NCI-H345 (cell line): ENCODE measurements at regions not wholly inside any gene's neighbourhood (a gene's known extent, or its start where the extent isn't known, plus 50 kb on each side); places are given as distances from the start of the nearest gene placed in this dataset.

Experiments used
- DNase-seq: peaks from one replicate; lab custom pipeline; 2025; lab: John Stamatoyannopoulos, UW

DNA sequence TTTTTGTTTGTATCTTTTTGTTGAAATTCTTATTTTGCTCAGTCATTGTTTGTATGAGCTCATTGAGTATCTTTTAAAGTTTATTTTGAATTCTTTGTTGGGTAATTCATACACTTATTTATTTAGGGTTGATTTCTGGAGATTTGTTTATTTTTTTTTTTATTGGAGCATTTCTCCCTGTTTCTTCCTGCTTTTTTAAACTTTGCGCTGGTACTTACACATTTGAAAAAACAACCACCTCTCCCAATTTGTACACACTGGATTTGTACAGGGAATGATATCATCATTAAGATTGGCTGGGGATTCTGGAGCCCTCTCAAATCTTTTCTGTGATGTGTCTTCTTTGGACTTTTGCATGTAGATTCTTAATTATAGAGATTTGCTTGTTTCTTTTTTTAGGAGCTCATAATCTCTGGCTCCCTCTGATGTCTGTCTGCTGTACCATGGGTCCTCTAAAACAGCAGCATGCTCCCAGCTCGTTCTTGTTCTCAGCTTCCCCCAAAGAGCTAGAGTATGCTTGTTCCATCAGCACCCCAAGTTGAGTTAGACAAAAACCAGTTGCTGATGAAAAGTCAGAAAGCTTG, 310.7 kb downstream of the DUSP10 start:
- DNase-seq, result no peak

DNA sequence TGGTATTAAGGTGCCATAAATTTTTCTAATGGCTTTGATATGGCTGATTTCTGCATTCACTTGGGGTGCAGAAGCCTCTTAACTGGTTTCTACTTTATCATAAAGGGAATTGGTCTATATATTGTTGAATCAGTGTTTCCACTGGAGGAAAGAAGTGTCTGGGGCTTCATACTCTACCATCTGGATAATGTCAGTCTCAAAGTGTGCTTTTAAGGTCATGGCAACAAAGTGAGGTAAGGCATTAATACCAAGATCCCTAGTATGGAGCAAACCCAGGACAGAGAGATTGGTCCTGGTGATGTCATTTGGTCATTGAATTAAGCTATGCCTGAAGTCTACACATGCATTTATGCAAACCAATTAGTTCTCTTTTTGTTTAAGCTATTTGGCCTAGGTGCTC, 309.9 kb downstream of the DUSP10 start:
- no peak for DNase-seq

DNA sequence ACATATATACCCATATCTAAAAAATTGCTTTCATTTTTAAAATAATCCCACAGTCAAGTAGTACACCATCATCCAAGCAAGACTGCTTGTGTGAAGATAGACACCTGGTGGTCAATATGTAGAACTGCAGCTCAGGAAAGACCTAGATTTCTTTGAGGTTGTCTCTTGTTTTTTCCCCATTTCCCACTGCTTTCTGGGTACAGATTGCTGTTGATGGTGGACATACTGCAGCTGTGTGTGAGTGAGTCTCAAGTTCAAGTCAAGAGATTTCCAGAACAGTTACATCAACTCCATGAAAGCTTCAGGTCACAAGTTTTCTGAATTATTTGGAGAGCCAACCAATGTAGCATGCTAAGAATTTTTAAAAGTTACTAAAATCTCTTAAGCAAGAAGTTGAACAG, 306.4 kb downstream of the DUSP10 start:
- peak; percentile 41 for DNase-seq

DNA sequence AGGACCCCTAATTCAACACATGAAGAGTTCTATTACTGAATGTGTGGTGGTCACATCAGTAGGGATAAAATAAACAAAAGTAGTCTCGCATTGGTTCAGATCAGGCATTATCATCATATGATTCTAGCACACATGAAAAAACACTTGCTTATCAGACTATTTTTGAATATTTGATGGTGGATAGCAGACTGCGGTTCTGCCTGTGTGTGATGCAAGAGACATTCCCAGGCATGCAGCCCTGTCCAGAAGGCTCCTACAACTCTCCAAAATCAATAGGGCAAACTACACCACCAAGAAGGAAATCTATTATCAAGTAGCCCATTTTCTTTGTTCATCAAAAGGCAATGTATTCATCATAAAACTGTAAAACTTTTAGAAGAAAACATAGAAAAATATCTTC, 304.7 kb downstream of the DUSP10 start:
- no peak for DNase-seq

DNA sequence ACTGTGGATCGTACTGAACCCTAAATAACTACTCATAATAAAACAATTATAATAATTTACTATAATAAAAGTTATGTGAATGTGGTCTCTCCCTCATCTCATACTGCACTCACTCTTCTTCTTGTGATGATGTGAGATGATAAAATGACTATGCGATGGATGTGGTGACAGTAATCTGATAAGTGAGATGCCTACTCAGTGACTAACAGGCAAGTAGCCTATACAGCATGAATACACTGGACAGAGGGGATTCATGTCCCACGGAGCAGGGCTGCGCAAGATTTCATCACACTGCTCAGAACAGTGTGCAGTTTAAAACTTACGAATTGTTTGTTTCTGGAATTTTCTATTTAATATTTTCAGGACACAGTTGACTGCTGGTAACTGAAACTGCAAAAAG, 304.0 kb downstream of the DUSP10 start:
- no peak for DNase-seq

DNA sequence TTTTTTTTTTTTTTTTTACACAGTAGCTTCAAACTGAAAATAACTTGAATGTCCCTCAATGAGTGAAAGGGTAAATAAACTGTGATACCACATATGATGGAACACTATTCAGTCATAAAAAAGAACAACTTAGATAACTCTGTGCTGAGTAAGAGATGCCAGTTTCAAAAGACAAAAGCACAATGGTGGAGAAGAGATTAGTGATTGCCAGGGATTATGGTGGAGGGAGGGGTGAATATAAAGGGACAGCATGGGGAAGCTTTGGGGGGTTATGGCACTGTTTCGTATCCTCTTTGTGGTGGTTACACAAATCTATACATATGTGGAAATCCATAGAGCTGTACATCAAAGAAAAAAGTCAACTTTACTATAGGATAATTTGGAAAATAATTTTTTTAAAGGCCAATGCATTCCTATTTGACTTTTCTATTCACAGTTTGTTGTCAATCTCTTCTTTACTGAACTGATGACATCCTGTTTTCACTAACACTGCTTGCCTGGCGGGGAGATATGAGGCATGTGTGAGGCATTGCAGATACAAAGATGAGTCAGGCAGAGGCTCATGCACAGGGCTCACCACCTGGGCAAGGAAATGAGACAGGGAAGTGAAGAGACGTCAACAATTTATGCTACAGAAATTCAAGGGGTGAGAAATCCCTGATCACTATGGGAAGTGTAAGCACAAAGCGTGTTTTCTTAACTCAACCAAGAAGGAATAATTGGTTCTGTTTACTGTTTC, 302.7 kb downstream of the DUSP10 start:
- DNase-seq, result no peak

DNA sequence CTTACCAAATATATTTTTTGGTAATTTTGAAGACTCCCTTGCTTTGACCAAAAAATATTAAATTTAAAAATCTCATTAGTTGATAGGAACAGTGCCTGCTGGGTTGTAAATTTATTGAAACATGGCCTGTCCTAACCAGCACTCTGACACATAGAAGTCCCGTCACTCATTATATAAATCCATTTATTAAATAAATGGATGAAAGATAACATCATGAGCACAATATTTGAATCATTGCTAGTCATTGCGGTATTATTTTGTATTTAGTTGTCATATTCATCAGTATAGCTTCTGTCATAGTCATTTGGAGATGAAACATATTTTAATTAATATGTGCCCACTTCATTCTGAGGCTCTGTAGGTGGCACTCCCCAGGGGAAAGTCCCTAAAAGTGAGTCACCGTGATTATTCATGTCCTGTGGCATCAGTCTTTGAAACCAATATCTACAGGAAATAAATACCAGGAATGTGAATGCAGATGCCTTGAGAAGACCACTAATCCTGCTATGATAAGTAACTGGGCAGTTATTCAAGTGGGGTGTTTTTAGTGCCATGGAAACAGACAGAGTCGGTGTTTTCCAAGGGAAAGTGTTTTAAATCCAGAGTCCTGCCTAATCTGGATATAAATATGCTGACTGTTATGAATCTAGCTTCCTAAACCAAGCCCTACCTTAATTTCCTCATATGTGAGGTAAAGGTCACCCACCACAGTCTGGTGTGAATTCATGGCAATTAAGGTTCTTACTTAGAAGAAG, 302.0 kb downstream of the DUSP10 start:
- DNase-seq, result no peak

DNA sequence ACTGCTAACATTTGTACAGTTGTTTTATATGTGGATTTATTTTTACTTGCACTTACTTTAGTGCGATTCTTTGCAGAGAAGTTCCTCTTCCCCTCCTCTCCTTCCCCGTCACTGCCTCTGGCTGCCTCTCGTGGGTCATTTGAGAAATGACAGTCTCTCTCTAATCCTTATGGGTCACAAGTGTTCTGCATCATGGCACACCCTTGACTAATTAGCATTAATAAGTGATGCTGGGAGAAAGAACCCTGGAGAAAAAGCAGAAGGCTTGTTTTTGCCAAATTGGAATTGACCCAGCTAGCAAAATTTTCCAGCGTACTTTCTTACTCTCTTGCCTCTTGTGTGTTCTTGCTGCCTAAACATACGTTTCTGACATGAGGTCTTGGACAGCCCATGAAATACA, 301.2 kb downstream of the DUSP10 start:
- DNase-seq, result no peak

DNA sequence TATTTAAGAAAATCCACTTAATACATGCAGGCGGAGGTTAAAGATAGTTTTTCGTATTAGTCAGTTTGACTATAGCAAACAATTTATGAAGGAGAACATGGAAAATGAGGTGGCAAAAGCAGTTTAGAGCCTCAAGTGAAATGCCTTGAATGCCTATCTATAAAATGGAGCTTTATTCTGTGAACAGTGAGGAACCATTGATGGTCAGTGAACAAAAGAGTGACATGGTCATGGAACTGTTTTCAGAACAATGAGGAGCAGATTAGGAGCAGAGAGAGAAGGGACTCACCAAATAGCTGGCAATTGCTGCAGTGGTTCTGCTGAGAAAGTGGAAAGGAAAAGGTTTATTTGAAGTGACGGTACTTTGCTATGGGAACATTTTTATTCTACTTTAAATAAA, 299.8 kb downstream of the DUSP10 start:
- DNase-seq, result no peak

DNA sequence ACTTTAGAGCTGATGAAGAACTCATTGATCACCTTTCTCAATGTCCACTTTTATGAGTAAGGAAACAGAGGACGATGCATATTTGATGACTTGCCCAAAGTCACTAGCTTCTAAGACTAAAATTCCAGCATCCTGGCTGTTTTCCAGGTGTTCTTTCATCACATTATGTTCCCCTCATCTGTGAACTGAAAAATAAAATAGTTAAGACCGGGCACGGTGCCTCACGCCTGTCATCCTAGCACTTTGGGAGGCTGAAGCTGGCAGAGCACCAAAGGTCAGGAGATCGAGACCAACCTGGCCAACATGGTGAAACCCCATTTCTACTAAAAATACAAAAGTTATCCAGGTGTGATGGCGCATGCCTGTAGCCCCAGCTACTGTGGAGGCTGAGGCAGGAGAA, 297.5 kb downstream of the DUSP10 start:
- DNase-seq, result no peak

DNA sequence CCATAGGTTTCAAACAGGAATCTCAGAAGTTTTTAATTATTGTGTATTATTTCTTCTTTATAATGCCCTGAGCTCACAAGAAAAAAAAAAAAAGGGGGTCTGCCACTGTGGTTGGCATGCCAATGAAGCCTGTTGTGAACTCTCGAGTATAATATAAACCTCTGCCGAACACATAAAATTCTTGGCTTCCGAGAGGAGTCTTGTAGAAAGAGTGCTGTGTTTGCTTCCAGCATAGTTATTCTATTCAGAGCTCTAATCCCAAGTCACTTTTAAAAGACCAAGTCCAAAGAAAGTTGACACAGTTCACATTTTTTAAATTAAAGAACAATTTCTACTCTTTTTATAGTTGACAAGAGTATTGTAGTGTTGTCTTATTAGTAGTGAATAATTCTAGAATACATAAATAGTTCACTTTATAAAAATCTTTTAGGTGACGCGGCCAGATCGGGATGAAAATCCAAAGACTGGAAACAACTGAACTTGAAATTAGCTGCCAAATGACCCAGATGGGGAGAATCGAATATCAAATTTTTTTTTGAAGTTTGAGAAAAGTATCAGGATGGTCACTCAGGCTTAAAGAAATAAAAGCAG, 293.2 kb downstream of the DUSP10 start:
- no peak for DNase-seq

DNA sequence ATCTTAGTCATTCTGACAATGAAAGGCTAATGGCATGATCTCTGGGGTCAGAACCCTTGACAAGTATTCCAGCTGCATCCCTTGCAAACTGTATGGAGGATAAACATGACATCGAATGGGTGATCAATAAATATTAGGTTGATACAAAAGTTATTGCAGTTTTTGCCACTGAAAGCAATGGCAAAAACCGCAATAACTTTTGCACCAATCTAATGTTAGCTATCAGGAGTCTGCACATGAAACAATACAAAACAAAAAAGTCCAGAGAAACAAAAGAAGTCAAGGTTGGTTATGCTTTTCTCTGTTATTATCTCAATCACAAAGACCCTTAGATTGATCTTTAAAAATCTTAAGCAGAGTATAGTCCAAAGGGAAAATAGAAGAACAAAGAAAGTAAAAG, 292.7 kb downstream of the DUSP10 start:
- DNase-seq, result no peak

DNA sequence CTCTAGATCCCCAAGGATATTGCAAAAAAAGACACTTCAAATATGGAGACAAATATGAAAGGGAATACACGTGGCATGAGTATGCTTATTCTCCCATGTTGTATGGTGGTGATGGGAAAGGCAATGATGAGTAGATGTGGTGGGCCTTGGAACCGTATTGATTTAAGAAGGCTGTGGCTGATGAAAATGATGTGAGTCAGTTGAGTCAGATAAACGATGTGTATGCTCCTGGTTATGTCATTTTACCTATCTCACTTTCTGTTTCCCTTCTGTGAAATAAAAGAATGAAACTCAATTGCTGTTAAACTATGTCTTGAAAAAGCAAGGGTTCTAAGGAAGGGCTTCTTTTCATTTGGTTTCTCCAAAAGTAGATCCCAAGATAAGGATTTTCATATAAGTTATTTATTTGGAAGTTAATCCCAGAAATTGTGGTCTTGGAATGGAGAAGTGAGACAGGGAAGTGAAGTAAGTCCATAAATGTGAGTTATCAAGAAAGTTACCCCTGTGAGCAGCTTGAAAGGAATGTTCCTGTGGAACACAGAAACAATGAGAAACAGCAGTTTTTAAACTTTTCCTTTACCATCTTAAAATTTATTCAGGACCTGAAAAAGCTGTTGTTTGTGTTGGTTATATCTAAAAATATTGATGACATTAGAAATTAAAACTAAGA, 292.0 kb downstream of the DUSP10 start:
- DNase-seq, result no peak

DNA sequence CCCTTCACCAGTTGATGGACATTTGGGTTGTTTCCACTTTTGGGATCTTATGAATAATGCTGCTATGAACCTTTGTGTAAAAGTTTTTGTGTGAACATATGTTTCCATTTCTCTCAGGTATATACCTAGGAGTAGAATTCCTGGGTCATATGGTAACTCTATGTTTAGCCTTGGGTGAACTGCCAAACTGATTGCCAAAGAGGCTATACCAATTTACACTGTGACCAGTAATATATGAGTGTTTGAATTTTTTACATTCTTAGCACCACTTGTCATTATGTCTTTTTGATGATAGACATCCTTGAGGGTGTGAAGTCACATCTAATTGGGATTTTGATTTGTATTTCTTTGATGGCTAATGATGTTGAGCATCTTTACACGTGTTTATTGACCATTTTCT, 290.1 kb downstream of the DUSP10 start:
- no peak for DNase-seq

DNA sequence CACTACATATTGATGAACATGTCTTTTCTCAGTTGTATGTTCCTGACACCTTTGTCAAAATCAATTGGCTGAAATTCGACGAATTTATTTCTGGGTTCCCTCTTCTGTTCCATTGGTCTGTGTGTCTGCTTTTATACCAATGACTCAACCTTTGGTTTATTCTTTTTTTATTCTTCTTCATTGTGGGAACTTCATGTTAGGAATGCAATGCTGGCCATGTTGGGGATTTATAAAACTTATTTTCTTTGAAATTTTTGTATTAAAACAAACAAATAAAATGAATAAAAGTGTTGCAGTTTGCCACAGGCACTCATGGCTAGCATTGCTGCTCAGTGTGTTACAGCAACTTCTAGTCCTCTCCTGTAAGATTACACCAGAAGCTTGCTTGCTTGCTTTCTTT, 287.8 kb downstream of the DUSP10 start:
- no peak for DNase-seq

DNA sequence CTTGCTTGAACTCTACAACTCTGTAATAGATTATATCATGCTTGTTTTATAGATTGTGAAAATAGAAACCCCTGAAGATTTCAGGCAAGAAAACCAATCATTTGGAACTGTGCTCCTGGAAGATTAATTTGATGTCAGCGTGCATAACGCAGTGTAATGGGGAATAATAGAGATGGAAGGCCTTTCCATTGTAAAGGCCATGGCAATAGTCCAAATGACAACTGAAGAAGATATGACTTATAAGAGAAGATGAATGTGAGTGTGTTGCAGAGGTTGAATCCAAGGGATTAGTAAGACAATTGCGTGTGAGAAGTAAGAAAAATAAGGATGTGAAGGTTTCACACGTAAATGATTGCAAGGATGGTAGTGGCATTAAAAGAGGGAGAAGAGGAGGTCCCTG, 285.0 kb downstream of the DUSP10 start:
- no peak for DNase-seq

DNA sequence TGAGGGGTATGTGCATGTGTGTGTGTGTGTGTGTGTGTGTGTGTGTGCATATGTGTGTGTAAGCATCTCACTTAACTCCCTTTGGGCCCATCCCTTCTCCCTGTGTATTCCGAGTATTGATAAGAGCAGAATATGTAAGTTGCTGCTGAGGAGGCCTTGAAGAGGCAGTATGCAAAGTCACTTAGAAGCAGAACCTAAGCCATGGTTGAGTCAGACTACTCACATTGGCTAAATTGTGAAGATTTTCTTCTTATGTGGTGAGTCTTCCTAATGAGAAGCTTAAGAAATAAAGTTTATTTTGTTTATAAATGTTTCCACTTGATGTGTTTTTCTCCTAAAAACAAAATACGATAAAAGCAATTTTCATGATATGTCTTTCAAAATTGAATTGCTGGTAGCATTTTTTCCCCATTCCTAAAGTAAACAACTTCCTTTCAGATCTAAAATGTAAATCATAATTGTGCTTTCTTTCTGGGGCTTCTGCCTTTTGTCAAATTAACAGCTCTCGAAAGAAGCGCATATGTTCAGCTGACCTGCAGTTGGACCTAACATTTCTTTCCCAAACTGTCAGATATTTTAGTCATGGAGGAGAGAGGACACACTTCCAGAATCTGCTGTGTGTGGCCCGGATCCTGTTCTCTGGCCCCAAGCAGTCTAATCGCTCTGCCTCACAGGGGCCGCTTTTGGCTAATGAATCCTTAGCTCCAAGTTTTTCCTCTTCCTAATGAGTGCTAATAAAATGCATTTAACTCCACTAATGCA, 284.0 kb downstream of the DUSP10 start:
- DNase-seq, result no peak

DNA sequence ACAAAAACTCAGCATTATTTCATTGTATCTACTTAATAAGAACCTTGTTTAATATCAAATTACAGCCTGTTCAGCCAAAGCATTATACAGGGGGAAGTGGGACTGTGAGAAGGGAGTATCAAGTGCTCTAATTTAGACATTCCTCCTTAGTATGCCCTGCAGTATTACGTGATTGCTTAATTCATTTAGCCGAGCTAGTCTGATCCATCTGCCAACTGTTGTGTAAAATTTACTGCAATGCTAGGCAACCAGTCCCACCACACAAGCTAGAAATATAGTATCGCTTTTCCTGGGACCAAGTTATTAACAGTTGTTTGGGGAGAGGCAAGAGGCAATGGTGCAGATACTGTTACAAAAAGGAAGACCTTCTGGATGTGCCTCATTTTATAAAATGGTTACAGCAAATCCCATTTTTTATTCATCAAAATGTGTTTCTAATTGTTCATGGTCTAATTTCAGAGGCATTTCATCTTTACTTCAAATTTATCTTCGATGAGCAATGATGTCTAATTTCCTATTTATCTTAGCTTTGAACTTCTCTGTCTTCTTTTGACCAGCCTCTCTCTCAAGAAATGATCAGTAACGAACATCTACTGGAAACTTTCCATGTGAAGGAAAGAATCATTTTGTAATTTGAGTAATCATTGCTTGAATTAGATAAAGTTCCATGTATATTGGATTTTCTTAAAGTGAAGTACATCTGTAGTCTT, 283.3 kb downstream of the DUSP10 start:
- no peak for DNase-seq

DNA sequence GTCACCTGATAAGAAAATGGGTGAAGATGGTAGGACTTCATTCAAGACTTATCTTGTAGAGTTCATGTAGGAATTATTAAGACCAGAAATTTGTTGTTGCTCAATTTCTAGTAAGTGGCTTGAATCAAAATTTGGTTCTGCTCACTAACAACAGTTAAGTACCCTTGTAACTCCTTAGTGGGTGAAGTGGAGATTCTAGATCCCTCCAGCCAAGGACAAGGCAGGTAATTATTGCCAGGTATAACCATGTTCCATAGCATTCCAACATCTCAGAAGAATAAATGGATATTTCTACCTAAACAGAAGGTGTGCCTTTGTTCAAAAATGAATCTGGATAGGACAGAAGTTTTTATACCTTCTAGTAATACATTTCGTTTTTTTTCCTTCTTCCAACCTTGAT, 282.3 kb downstream of the DUSP10 start:
- DNase-seq, result no peak

DNA sequence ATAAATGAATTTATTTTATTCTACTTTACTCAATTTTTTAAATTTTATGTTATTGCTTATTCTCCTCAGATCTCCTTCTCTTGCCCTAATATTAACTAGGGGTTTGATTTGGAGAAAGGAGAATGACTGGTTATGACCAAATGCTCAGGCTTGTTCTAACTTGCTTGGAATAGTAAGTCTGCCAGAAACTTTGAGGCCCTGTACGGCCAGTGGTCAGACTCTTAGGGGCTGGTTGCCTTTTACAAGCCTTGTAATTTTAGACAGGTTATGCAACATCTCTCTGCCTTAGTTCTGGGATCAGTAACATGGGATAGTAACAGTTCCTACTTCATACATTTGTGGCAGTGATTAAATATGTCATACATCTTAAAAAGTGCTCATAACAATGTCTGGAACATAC, 279.5 kb downstream of the DUSP10 start:
- no peak for DNase-seq

DNA sequence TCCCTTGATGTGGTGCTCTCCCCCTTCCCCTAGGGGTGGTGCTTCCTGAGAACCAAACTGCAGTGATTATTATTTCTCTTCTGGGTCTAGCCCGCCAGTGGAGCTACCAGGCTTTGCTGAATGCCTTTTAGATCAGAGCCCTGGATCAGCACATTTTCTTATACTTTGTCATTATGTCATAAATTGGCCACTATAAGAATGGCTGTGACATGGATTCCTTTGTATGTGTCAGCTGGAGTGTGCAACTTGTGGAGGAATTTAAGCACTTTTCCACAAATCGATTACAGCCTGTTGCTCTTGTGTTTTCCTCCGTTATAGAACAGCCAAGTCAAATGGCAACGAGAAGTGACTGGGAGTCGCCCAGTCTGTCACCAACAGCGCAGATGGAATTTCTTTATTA, 273.3 kb downstream of the DUSP10 start:
- DNase-seq, result no peak
